MCF 10A (cell line): ENCODE measurements at regions not wholly inside any gene's neighbourhood (a gene's known extent, or its start where the extent isn't known, plus 50 kb on each side); places are given as distances from the start of the nearest gene placed in this dataset.

ENCODE experiments used
- BruUV-seq: library from RNA; stranded (reverse); fragments of 400-500 nt; replicated peaks from 2 replicates; lab custom pipeline; 2021; lab: Mats Ljungman, UMichigan
- CTCF ChIA-PET: fragments of 300-600 bp; sonication (Branson Sonifier 250); formaldehyde crosslinking; extraction: SDS; loops from one replicate; lab custom pipeline; 2021; ENCODE audit warnings: antibody characterized with exemption, inconsistent platforms; lab: Yijun Ruan, JAX
- POLR2A ChIA-PET: fragments of 300-600, 350-650 bp; sonication (Branson Sonifier 250); formaldehyde crosslinking; extraction: SDS; loops from one replicate; lab custom pipeline; 2020; ENCODE audit warnings: antibody characterized with exemption, inconsistent platforms; lab: Yijun Ruan, JAX
- DNase-seq: peaks from one replicate; pipeline ENCODE4 v3.0.0-alpha.2; 2018; ENCODE audit not compliant: unreplicated experiment
- H3K27ac Mint-ChIP-seq: one replicate; pipeline ENCODE4 v1.8.0; 2022; ENCODE audit warnings: mild to moderate bottlenecking, low read depth, mixed read lengths; ENCODE audit not compliant: unreplicated experiment
- H3K27me3 Mint-ChIP-seq: one replicate; pipeline ENCODE4 v1.8.0; 2022; ENCODE audit warnings: mixed read lengths; ENCODE audit not compliant: insufficient read depth, unreplicated experiment
- H3K36me3 Mint-ChIP-seq: one replicate; pipeline ENCODE4 v1.8.0; 2022; ENCODE audit warnings: mild to moderate bottlenecking, moderate library complexity, mixed read lengths; ENCODE audit not compliant: insufficient read depth, unreplicated experiment
- H3K4me1 Mint-ChIP-seq: one replicate; pipeline ENCODE4 v1.8.0; 2022; ENCODE audit warnings: mixed read lengths; ENCODE audit not compliant: insufficient read depth, unreplicated experiment
- H3K4me3 Mint-ChIP-seq: one replicate; pipeline ENCODE4 v1.8.0; 2022; ENCODE audit warnings: mild to moderate bottlenecking, moderate library complexity, mixed read lengths; ENCODE audit not compliant: unreplicated experiment
- H3K9me3 Mint-ChIP-seq: one replicate; pipeline ENCODE4 v1.8.0; 2022; ENCODE audit warnings: mixed read lengths; ENCODE audit not compliant: unreplicated experiment
- intact Hi-C: fragments of 100-400 bp; cut with micrococcal nuclease; formaldehyde crosslinking; loops from 2 replicates; pipeline ENCODE4 v1.14.1; 2022
- TF ChIP-seq, protein P1 (sequence below): fragments of 200-600 bp; IDR thresholded peaks from one replicate; pipeline ENCODE4 v1.8.0; 2022; ENCODE audit warnings: antibody characterized with exemption, mild to moderate bottlenecking; ENCODE audit not compliant: unreplicated experiment

DNA sequence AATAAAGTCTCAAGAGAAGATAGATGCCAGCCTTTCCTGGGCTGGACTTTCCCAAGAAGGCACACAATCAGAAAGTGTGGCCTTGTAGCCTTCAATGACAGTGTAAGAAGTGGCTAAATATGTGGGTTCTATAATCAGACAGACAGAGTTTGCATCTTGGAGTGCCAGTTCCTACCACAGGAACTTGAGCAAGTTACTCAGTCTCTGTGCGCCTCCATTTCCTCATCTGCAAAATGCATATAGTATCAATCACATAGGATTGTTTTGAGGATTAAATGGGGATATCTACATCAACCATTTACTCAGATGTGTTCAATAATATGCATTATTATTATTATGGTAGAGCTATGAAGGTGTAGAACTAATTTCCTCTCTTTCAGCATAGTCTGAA is 176.8 kb upstream of the PTBP2 start:
- Mint-ChIP-seq H3K4me1 (no peaks in the 10 kb centered on the region), H3K9me3 (no peaks in the 10 kb centered on the region), H3K27me3 (no peaks in the 10 kb centered on the region), H3K36me3 (no peaks in the 10 kb centered on the region), H3K4me3 (no peak overlapping the region), H3K27ac (no peak overlapping the region)
- intact Hi-C loops, result no loop called here
- TF ChIP-seq, protein P1, sequence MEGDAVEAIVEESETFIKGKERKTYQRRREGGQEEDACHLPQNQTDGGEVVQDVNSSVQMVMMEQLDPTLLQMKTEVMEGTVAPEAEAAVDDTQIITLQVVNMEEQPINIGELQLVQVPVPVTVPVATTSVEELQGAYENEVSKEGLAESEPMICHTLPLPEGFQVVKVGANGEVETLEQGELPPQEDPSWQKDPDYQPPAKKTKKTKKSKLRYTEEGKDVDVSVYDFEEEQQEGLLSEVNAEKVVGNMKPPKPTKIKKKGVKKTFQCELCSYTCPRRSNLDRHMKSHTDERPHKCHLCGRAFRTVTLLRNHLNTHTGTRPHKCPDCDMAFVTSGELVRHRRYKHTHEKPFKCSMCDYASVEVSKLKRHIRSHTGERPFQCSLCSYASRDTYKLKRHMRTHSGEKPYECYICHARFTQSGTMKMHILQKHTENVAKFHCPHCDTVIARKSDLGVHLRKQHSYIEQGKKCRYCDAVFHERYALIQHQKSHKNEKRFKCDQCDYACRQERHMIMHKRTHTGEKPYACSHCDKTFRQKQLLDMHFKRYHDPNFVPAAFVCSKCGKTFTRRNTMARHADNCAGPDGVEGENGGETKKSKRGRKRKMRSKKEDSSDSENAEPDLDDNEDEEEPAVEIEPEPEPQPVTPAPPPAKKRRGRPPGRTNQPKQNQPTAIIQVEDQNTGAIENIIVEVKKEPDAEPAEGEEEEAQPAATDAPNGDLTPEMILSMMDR, result no peak
- DNase-seq, result no peak
- POLR2A ChIA-PET, result no interaction called here
- no TSS peak for BruUV-seq
- CTCF ChIA-PET, result no interaction called here

- intact Hi-C loops, result no loop called here
Measured at GRCh38 chr1:96545935-96546656, 175.5 kb upstream of the PTBP2 start.

DNA sequence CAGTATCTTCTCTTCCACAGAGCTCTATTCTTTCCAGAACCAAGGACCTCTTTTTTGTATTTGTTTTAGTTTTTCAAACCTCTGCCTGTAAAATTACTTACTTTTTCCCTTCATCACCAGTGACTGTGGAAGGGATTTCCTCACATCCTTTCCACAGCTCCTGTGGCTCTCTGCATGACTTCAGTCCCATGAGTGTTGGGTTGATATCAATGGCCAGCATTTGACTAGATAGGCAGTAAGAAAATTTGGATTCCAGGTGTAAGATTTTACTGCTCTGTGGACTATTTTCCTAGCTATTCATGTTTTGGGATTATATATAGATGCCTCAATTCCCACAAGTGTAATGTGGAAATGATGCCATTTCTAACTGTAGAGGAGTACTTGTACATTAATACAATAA is 171.5 kb upstream of the PTBP2 start:
- Mint-ChIP-seq H3K4me3 (no peak overlapping the region), H3K9me3 (no peaks in the 10 kb centered on the region), H3K27ac (no peak overlapping the region), H3K4me1 (no peaks in the 10 kb centered on the region), H3K36me3 (no peaks in the 10 kb centered on the region), H3K27me3 (no peaks in the 10 kb centered on the region)
- no peak for DNase-seq
- TF ChIP-seq, protein P1, result no peak
- ChIA-PET CTCF (interaction anchor here (0.6 kb wide), 1 partner anchor 314 kb away, joined by 3 read pairs; no protein-coding TSS in a partner anchor), POLR2A (no interaction called here)
- intact Hi-C loops, result no loop called here
- no TSS peak for BruUV-seq

More at GRCh38 chr1:96545935-96546656, 175.5 kb upstream of the PTBP2 start:
- H3K27ac Mint-ChIP-seq, result no peak overlapping the region
- ChIA-PET CTCF (interaction anchor here (0.6 kb wide), 1 partner anchor 37 kb away, joined by 4 read pairs; no protein-coding TSS in a partner anchor), POLR2A (no interaction called here)
- H3K9me3 Mint-ChIP-seq, result no peaks in the 10 kb centered on the region
- H3K27me3 Mint-ChIP-seq, result no peaks in the 10 kb centered on the region
- no TSS peak for BruUV-seq
- no peaks in the 10 kb centered on the region for H3K36me3 Mint-ChIP-seq
- no peaks in the 10 kb centered on the region for H3K4me1 Mint-ChIP-seq
- TF ChIP-seq, protein P1, result no peak
- no peak for DNase-seq
- H3K4me3 Mint-ChIP-seq, result no peak overlapping the region

DNA sequence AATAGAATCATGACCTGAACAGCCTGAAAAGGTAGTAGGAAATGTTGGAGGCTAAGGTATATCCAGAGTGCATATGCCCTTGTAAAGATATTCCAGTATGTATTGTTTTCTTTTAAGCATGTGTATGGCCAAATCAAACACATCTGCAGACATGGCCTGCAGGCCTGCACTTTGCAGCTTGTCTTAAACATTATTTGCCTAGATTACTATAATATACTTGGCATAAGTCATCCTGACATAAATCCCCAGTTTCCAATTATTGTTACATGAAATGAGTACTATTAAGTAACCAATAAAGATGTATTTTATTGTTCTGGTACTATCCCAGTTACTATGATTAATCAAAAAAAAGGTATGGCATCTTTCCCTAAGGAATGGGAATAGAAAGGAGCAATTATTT is 169.1 kb upstream of the PTBP2 start:
- CTCF ChIA-PET, result no interaction called here
- POLR2A ChIA-PET, result no interaction called here
- no TSS peak for BruUV-seq
- Mint-ChIP-seq H3K27me3 (no peaks in the 10 kb centered on the region), H3K4me3 (no peak overlapping the region), H3K9me3 (no peaks in the 10 kb centered on the region), H3K4me1 (no peaks in the 10 kb centered on the region), H3K36me3 (no peaks in the 10 kb centered on the region), H3K27ac (no peak overlapping the region)
- DNase-seq, result no peak
- TF ChIP-seq, protein P1, result no peak
- intact Hi-C loops, result no loop called here
